GM12891 (cell line): ENCODE measurements at regions not wholly inside any gene's neighbourhood (a gene's known extent, or its start where the extent isn't known, plus 50 kb on each side); places are given as distances from the start of the nearest gene placed in this dataset.

ENCODE experiments used
- POLR2A ChIP-seq: IDR thresholded peaks from 2 replicates; pipeline ENCODE4 v1.6.1; 2011; ENCODE audit warnings: low read depth, low read length, control low read depth
- TAF1 ChIP-seq: IDR thresholded peaks from 2 replicates; pipeline ENCODE4 v1.6.1; 2011; ENCODE audit warnings: low read depth, low read length, control low read depth

- TF ChIP-seq POLR2A (no peak), TAF1 (no peak)
These were observed 468.4 kb downstream of the MBD2 start for GRCh38 chr18:53755914-53756609.
